ENCODE measurements at regions not wholly inside any gene's neighbourhood (a gene's known extent, or its start where the extent isn't known, plus 50 kb on each side); places are given as distances from the start of the nearest gene placed in this dataset.
"Not testable (repeated sequence)": the region's sequence is repeated elsewhere in the genome, so short reads cannot be mapped to it uniquely, and the experiment has no call there.

DNA sequence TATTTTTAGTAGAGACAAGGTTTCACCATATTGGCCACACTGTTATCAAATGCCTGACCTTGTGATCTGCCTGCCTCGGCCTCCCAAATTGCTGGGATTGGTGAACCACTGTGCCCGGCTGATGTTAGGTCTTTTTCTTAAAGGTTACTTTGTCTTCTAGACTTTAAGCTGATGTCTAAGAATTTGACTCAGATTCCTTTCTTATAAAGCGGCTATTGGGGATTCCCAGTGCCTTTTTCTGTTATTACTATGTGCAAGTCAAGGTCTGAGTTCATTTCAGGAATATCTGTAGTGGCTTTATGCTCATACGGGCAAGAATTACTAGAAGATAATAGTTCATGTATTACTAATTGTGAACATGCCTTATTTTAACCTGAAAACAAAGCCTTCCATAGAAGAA lies 102.8 kb downstream of the LAT start:
- DNase-seq: not testable (repeated sequence)

DNA sequence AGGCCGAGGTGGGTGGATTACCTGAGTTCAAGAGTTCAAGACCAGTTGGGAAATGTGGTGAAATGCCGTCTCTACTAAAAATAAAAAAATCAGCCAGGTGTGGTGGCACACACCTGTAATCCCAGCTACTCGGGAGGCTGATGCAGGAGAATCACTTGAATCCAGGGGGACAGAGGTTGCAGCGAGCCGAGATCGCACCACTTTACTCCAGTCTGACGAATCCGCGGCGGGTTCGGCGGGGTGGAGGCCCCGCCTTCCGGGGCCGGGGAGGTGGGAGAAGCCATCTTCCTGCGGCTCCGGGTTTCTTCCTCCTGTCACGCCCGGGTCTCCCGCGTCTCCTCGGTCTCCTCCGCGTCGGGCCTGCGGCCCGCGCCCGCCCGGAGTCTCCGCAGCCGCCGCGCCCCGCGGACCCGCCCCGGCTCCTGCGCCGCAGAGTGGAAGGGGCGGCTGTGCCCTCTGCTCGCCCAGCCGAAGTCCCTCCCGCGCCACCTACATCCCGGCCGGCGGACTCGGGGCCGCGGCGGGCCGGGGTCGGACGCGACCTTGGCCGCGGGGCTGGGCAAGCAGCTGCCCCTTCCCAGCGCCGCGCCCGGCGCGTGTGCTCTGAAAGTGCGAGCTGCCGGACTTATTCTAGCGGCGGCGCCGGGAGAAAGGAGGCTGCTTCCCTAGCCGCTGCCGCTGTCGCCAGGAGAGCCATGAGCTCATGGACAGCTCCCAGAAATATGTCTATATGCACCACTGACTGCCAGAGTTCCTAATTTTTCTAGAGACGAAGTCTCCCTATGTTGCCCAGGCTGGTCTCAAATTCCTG lies 97.2 kb downstream of the LAT start:
- DNase-seq: peak; percentile 58

DNA sequence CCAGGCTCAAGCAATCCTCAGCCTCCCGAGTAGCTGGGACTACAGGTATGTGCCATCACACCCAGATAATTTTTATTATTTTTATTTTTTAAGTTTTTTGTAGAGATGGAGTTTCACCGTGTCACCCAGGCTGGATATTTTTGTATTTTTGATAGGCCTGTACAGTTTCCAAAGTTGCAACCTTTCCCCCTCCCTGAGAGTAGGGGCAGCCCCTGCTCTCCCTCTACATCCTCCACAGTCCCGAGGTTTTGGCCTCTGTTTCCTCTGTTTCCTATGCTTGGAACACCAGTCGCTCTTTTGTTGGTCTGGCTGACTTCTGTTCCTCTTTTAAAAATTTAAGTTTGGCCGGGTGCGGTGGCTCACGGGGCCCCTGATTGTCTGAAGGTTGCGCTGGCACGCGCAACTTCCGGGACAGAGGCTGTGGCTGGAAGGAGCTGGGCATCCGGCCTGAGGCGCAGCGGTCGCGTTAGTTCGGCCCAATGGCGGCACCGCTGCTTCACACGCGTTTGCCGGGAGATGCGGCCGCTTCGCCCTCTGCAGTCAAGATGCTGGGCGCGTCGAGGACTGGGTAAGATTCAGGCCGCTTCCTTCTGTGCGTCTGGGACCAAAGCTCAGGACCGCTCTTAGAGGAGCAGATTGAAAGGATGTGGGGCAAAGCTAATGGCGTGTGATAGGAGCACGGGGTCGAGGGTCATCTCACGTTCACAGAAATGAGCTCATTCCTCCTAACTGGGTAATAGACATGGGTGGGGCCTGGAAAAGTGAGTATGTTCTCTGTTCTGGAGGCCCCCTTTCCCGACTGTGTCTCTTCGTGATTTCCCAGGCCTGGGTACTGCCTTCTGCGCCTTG lies 89.9 kb downstream of the LAT start:
- peak; percentile 54 for DNase-seq

DNA sequence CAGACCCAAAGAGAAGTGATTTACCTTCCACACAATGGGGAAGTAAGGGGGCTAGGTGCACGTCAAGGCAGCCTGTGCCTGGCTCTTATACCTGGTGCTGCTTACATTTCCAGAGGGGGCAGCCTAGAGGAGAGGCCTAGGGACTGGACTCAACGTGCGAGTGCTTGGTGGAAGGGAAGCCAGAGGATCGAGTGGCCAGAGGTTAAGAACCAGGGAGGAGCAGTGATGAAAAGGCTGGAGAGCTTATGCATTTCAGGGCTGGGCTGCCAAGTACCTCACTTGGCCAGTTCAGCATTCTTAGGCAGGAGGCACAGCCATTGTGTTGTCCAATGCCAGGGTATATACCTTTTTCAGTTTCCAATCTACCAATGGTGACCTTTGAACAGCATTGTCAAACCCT lies 77.4 kb downstream of the LAT start:
- DNase-seq: not testable (repeated sequence)

DNA sequence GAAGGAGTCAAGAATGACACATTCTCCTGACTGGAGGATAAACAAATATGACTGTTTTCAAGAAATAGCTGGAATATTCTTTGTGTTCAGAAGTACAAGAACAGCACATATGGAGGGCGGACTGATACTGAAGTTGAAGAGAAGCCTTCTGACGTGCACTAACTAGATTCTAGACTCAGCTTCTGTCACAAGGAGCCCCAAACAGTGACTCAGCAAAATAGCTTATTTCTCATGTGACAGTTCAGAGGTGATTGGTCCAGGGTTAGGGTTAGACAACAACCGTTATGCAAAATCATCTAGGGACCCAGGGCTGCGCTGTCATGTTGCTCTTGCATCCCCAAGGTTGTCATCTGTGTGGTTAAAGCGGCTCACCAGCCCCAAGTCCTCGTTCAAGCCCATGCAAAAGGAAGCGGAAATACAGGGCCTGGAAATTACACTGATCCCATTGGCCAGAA lies 76.6 kb downstream of the LAT start:
- DNase-seq: not testable (repeated sequence)

DNA sequence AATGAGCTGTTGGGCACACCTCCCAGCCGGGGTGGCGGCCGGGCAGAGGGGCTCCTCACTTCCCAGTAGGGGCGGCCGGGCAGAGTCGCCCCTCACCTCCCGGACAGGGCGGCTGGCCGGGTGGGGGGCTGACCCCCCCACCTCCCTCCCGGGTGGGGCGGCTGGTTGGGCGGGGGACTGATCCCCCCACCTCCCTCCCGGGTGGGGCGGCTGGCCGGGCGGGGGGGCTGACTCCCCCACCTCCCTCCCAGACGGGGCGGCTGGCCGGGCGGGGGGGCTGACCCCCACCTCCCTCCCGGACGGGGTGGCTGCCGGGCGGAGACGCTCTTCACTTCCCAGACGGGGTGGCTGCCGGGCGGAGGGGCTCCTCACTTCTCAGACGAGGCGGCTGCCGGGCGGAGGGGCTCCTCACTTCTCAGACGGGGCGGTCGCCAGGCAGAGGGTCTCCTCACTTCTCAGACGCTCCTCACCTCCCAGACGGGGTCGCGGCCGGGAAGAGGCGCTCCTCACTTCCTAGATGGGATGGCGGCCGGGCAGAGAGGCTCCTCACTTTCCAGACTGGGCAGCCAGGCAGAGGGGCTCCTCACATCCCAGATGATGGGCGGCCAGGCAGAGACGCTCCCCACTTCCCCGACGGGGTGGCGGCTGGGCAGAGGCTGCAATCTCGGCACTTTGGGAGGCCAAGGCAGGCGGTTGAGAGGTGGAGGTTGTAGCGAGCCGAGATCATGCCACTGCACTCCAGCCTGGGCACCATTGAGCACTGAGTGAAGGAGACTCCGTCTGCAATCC lies 75.4 kb downstream of the LAT start:
- not testable (repeated sequence) for DNase-seq

DNA sequence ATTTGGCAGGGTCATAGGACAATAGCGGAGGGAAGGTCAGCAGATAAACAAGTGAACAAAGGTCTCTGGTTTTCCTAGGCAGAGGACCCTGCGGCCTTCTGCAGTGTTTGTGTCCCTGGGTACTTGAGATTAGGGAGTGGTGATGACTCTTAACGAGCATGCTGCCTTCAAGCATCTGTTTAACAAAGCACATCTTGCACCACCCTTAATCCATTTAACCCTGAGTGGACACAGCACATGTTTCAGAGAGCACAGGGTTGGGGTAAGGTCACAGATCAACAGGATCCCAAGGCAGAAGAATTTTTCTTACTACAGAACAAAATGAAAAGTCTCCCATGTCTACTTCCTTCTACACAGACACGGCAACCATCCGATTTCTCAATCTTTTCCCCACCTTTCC lies 74.7 kb downstream of the LAT start:
- not testable (repeated sequence) for DNase-seq

Measured in activated T-cell treated with anti-CD3 and anti-CD28 coated beads, Interleukin-2, amount 50 U/mL, for 1 hour (primary cell).